HAP-1 (cell line): ENCODE measurements at regions not wholly inside any gene's neighbourhood (a gene's known extent, or its start where the extent isn't known, plus 50 kb on each side); places are given as distances from the start of the nearest gene placed in this dataset.
A peak's percentile ranks its signal among the peaks of the same experiment; 100 is the strongest.
"Not testable (repeated sequence)": the region's sequence is repeated elsewhere in the genome, so short reads cannot be mapped to it uniquely, and the experiment has no call there.

Source experiments
- DNase-seq, 2 experiments: peaks; one replicate each; pipeline ENCODE4 v3.0.0-alpha.2; 2016 to 2020; ENCODE audit warnings: low spot score in 2 of 2
- H3K27me3 ChIP-seq: fragments of 250-450 bp; sonication (Bioruptor Pico); 2 replicates; pipeline ENCODE4 v1.5.1; 2020; ENCODE audit warnings: low read depth, mild to moderate bottlenecking, moderate library complexity
- H3K36me3 ChIP-seq: fragments of 250-450 bp; sonication (Bioruptor Pico); replicated peaks from 2 replicates; pipeline ENCODE4 v1.5.1; 2020; ENCODE audit warnings: mild to moderate bottlenecking
- H3K4me1 ChIP-seq: fragments of 250-450 bp; sonication (Bioruptor Pico); 2 replicates; pipeline ENCODE4 v1.5.1; 2020; ENCODE audit warnings: mild to moderate bottlenecking
- H3K4me3 ChIP-seq: fragments of 250-450 bp; sonication (Bioruptor Pico); 2 replicates; pipeline ENCODE4 v1.5.1; 2020; ENCODE audit warnings: mild to moderate bottlenecking, moderate library complexity
- H3K9me3 ChIP-seq: fragments of 250-450 bp; sonication (Bioruptor Pico); 2 replicates; pipeline ENCODE4 v1.5.1; 2020; ENCODE audit warnings: mild to moderate bottlenecking, moderate library complexity
- in situ Hi-C: fragments of 300-500 bp; cut with MboI; formaldehyde crosslinking; loops from 3 replicates; pipeline ENCODE4 v1.14.3; 2020; ENCODE audit warnings: low sequenced_read_pairs, inconsistent platforms, mixed read lengths

DNA sequence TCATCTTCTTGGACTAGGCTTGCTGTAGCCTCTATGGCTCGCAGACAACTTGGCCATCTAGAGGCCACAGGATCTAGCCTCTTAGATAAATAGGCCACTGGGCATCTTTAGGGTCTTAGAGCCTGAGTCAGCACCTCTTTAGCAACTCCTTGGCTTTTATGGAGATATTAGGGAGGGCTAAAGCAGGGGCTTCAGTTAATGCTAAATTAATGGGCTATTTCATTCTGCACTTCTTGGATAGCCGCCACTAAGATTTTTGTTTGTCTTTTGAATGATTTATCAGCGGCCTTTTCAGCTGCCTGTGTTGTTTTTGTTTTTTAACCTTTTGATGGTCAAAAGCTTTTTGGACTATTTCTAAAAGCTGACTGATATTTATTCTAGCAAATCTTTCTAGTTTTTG, 118.3 kb downstream of the UNC93B1 start:
- H3K36me3 ChIP-seq, in situ Hi-C loops, H3K27me3 ChIP-seq, H3K9me3 ChIP-seq, DNase-seq, H3K4me3 ChIP-seq: not testable (repeated sequence)
- H3K4me1 ChIP-seq: peaks cover 16% of the 10 kb centered on the region

DNA sequence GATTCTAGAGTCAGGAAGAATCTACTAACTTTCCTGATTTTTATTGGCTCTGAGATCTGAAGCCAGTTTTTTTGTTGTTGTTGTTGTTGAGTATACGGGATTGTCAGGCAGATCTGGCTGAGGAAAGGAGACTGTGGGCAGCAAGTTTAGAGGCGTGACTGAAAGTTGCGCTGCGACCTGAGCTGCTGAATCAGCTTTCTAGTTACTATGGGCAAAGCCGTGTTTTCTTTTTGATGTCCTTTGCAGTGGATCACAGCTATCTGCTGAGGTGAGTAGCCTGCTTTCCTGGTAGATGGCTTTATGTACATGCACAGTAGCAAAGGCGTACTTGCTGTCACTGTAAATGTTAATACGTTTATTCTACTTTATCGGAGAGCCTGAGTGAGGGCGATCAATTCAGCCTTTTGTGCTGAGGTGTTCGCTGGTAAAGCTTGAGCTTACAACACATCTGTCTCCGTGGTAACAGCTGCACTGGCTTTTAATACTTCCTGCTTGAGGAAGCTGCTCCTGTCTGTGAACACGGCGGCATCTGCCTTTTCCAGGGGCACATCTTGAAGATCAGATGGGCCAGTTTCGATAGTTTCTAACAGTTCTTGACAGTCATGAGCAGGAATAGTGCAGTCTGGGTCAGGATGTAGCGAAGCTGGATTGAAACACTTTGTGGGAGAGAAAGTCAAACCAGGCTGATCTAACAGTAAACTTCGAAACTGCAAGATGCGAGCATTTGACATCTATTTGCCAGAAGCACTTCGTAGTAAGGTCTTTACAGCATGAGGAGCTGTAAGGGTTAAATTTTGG, 118.9 kb downstream of the UNC93B1 start:
- H3K4me3 ChIP-seq, H3K36me3 ChIP-seq, in situ Hi-C loops, H3K27me3 ChIP-seq, H3K9me3 ChIP-seq, DNase-seq: not testable (repeated sequence)
- H3K4me1 ChIP-seq: peaks cover 16% of the 10 kb centered on the region

DNA sequence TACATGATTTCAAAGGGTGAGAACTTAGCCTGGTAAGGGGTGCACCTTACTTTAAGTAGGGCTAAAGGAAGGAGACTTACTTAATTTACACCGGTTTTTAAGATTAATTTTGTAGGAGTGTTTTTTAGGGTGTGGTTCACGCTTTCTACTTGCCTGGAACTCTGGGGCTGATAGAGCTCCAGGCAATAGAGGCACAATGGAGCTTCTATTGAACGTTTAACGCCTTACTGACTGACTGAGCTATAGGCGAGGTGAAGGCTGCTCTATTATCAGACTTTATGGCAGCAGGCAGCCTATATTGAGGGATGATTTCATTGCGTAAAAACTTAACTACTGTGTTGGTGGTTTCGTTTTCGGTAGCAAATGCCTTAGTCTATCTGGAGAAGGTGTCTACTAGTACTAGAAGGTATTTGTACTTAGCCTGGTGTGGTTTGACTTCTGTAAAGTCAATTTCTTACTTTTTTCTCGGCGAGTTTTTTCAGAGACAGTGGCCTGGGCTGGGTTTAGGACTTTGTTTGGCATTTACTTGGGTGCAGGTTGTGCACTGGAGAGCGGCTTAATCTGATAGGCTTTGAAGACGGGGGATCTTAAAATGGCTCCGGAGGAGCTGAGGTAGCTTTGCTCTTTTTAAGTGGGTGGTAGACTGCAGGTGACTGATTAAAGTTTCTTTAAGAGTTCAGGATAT, 119.7 kb downstream of the UNC93B1 start:
- H3K4me1 ChIP-seq: peaks cover 16% of the 10 kb centered on the region
- DNase-seq: peak in 1 of 2 experiments; percentile 3
- H3K36me3 ChIP-seq, H3K4me3 ChIP-seq, H3K9me3 ChIP-seq, H3K27me3 ChIP-seq, in situ Hi-C loops: not testable (repeated sequence)

DNA sequence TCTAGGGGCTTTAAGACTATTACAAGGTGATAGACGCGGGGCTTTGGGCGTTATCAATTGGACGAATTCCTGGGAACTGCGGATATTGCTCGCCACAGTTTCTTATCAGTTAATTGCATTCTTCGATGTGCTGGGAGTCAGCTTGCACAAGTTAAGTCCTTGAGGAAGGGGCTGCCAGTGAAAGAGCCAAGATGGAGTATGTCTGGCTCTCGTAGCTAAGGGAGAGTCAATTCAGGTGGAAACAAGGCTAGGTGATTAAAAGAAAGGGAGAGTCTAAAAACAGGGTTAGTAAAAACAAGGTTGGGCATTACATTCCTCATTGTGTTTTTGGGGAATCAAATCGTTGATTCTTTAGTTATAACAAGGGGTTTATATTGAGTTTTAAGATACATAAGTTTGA, 121.6 kb downstream of the UNC93B1 start:
- H3K27me3 ChIP-seq, H3K36me3 ChIP-seq, in situ Hi-C loops, DNase-seq, H3K9me3 ChIP-seq, H3K4me3 ChIP-seq: not testable (repeated sequence)
- peaks cover 16% of the 10 kb centered on the region for H3K4me1 ChIP-seq

DNA sequence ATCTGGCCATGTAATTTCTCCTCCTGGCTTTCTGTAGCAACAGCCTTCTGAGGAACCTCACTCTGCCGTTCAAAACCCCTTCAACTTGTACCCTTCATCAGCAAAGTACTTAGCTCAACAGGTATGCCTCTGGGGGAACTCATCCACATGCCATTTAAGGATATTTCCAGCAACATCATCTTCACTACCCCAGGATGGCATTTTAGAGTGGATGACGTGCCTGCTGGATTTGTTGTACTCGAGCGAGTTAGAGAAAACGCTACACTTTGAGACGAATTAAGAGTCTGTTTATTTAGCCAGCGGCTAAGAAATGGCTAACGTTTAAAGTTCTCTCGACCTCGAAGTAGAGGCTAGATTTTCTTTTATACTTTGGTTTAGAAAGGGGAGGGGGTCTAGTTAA, 122.1 kb downstream of the UNC93B1 start:
- H3K36me3 ChIP-seq, H3K4me3 ChIP-seq, H3K9me3 ChIP-seq, in situ Hi-C loops, H3K27me3 ChIP-seq, DNase-seq: not testable (repeated sequence)
- H3K4me1 ChIP-seq: peaks cover 16% of the 10 kb centered on the region

GRCh38 chr11:67880594-67881196, 123.2 kb downstream of the UNC93B1 start:
- H3K4me3 ChIP-seq, in situ Hi-C loops, H3K9me3 ChIP-seq, H3K27me3 ChIP-seq, H3K36me3 ChIP-seq, DNase-seq: not testable (repeated sequence)
- H3K4me1 ChIP-seq: peaks cover 15% of the 10 kb centered on the region

GRCh38 chr11:67878666-67879065, 125.2 kb downstream of the UNC93B1 start:
- in situ Hi-C loops, H3K4me1 ChIP-seq, H3K9me3 ChIP-seq, H3K27me3 ChIP-seq, H3K36me3 ChIP-seq, H3K4me3 ChIP-seq: not testable (repeated sequence)
- DNase-seq: peak in 1 of 2 experiments; percentile 23

GRCh38 chr11:67877316-67877715, 126.6 kb downstream of the UNC93B1 start:
- H3K4me1 ChIP-seq, in situ Hi-C loops, H3K4me3 ChIP-seq, H3K27me3 ChIP-seq, H3K9me3 ChIP-seq, H3K36me3 ChIP-seq, DNase-seq: not testable (repeated sequence)

- not testable (repeated sequence) for H3K4me1 ChIP-seq, H3K27me3 ChIP-seq, H3K9me3 ChIP-seq, H3K36me3 ChIP-seq, DNase-seq, H3K4me3 ChIP-seq
- in situ Hi-C loops: loop anchor here (25.0 kb wide), 1 partner anchor 89 kb away; no protein-coding TSS in a partner anchor
Measured at GRCh38 chr11:67873223-67873622, 130.7 kb downstream of the UNC93B1 start.

DNA sequence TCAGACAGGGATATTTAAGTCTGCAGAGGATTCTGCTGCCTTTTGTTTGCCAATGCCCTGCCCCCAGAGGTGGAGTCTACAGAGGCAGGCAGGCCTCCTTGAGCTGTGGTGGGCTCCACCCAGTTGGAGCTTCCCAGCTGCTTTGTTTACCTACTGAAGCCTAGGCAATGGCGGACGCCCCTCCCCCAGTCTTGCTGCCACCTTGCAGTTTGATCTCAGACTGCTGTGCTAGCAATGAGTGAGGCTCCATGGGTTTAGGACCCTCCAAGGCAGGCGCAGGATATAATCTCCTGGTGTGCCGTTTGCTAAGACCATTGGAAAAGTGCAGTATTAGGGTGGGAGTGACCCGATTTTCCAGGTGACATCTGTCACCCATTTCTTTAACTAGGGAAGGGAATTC, 132.7 kb downstream of the UNC93B1 start:
- not testable (repeated sequence) for H3K36me3 ChIP-seq, H3K4me3 ChIP-seq, H3K9me3 ChIP-seq, H3K4me1 ChIP-seq, H3K27me3 ChIP-seq
- in situ Hi-C loops: loop anchor here (25.0 kb wide), 1 partner anchor 91 kb away; no protein-coding TSS in a partner anchor
- DNase-seq: peak in 1 of 2 experiments; percentile 60

DNA sequence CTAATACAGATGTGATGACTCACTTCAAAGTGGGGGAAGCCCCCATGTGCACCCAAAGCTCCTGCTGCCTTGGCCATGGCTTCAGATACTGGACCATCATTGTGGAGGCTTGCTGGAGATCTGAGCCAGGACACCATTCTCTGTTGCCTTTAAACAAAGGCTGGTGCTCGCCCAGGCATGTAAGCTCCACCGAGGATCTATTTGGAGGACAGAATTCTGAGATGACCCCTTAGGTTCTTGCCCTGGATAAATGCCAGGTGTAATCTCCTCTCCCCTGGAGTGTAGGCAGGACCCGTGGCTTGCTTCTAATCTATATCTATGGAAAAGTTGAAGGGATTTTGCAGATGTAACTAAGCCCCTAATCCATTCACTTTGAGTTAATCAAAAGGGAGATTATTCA, 141.0 kb downstream of the UNC93B1 start:
- H3K4me1 ChIP-seq, H3K27me3 ChIP-seq, H3K4me3 ChIP-seq, H3K36me3 ChIP-seq, H3K9me3 ChIP-seq, DNase-seq: not testable (repeated sequence)
- in situ Hi-C loops: loop anchor here (25.0 kb wide), 1 partner anchor 99 kb away; no protein-coding TSS in a partner anchor

- H3K4me3 ChIP-seq, H3K9me3 ChIP-seq, H3K4me1 ChIP-seq, H3K27me3 ChIP-seq, H3K36me3 ChIP-seq: not testable (repeated sequence)
- DNase-seq: peak; percentile 5 to 67
- in situ Hi-C loops: loop anchor here (25.0 kb wide), 1 partner anchor 103 kb away; no protein-coding TSS in a partner anchor
Measured at GRCh38 chr11:67859513-67860161, 144.3 kb downstream of the UNC93B1 start.

GRCh38 chr11:67850747-67851146, 153.2 kb downstream of the UNC93B1 start:
- H3K36me3 ChIP-seq, DNase-seq, H3K4me3 ChIP-seq, H3K9me3 ChIP-seq, H3K4me1 ChIP-seq, H3K27me3 ChIP-seq: not testable (repeated sequence)
- in situ Hi-C loops: loop anchor here (25.0 kb wide), 1 partner anchor 112 kb away; no protein-coding TSS in a partner anchor
